Tibial artery (tissue), 4 donors: ENCODE measurements at regions not wholly inside any gene's neighbourhood (a gene's known extent, or its start where the extent isn't known, plus 50 kb on each side); places are given as distances from the start of the nearest gene placed in this dataset.

Experiments
- DNase-seq, 2 donors: peaks; one replicate each; pipeline ENCODE4 v3.0.0-alpha.2; 2019
- H3K27ac ChIP-seq, 2 donors: fragments of 200-600 bp; sonication (generic) in 1 of 2; 1 replicate in 1 of 2; 2 replicates in 1 of 2; pipeline ENCODE4 v1.5.1; 2018 to 2019; ENCODE audit warnings: mild to moderate bottlenecking in 1 of 2
- H3K27me3 ChIP-seq, 2 donors: fragments of 200-600 bp; sonication (generic) in 1 of 2; one replicate each; pipeline versions ENCODE4 v1.5.1 to v1.6.0; 2016 to 2019
- H3K36me3 ChIP-seq, 3 donors: fragments of 200-600 bp; sonication (generic) in 2 of 3; one replicate each; pipeline ENCODE4 v1.5.1; 2016 to 2019; ENCODE audit warnings: mild to moderate bottlenecking in 2 of 3
- H3K4me1 ChIP-seq, 4 donors: fragments of 200-600 bp; sonication (generic) in 2 of 4; 1 replicate in 3 of 4; 2 replicates in 1 of 4; pipeline ENCODE4 v1.5.1; 2016 to 2019
- H3K4me3 ChIP-seq, 2 donors: fragments of 200-600 bp; sonication (generic) in 1 of 2; 1 replicate in 1 of 2; 2 replicates in 1 of 2; pipeline ENCODE4 v1.5.1; 2018 to 2019; ENCODE audit warnings: mild to moderate bottlenecking in 2 of 2
- H3K9me3 ChIP-seq, 3 donors: fragments of 200-600 bp; sonication (generic) in 1 of 3; one replicate each; pipeline ENCODE4 v1.5.1; 2016 to 2019
- CTCF ChIP-seq, 2 experiments: fragments of 200-600 bp in 1 of 2; fragments of 450-650 bp in 1 of 2; IDR thresholded peaks; one replicate each; pipeline ENCODE4 v1.5.1; 2017 to 2019; ENCODE audit warnings: antibody characterized with exemption in 2 of 2, mild to moderate bottlenecking in 1 of 2, moderate library complexity in 1 of 2
- intact Hi-C: fragments of 100-400 bp; cut with DNase I; formaldehyde crosslinking; loops from one replicate; pipeline ENCODE4 v1.15.0; 2023; ENCODE audit warnings: low total_unique reads

GRCh38 chr4:183773790-183774189 lies 114.7 kb downstream of the TRAPPC11 start:
- H3K4me3 ChIP-seq: no peak overlapping the region
- no peak overlapping the region for H3K27ac ChIP-seq
- no peaks in the 10 kb centered on the region for H3K27me3 ChIP-seq
- H3K9me3 ChIP-seq: no peaks in the 10 kb centered on the region
- no peaks in the 10 kb centered on the region for H3K4me1 ChIP-seq
- no peak for DNase-seq
- H3K36me3 ChIP-seq: no peaks in the 10 kb centered on the region
- intact Hi-C loops: no loop called here
- TF ChIP-seq CTCF (IDR thresholded peaks at IDR 0.05): no peak

- H3K27me3 ChIP-seq: no peaks in the 10 kb centered on the region
- DNase-seq: no peak
- no peaks in the 10 kb centered on the region for H3K4me1 ChIP-seq
- no peaks in the 10 kb centered on the region for H3K36me3 ChIP-seq
- intact Hi-C loops: no loop called here
- no peak overlapping the region for H3K4me3 ChIP-seq
- no peaks in the 10 kb centered on the region for H3K9me3 ChIP-seq
- no peak overlapping the region for H3K27ac ChIP-seq
- no peak for TF ChIP-seq CTCF (IDR thresholded peaks at IDR 0.05)
These were observed 121.8 kb upstream of the STOX2 start for GRCh38 chr4:183783306-183783705.

GRCh38 chr4:183783991-183784553 lies 121.0 kb upstream of the STOX2 start:
- H3K4me1 ChIP-seq: no peaks in the 10 kb centered on the region
- no peak overlapping the region for H3K27ac ChIP-seq
- TF ChIP-seq CTCF (IDR thresholded peaks at IDR 0.05): no peak
- H3K4me3 ChIP-seq: no peak overlapping the region
- H3K9me3 ChIP-seq: no peaks in the 10 kb centered on the region
- H3K27me3 ChIP-seq: no peaks in the 10 kb centered on the region
- H3K36me3 ChIP-seq: no peaks in the 10 kb centered on the region
- peak in 1 of 2 donors; percentile 50 for DNase-seq
- intact Hi-C loops: no loop called here

GRCh38 chr4:183788308-183788905 lies 116.7 kb upstream of the STOX2 start:
- Histone ChIP-seq H3K27me3 (no peaks in the 10 kb centered on the region), H3K36me3 (no peaks in the 10 kb centered on the region), H3K9me3 (peaks cover 0 to 7% (median 7%) of the 10 kb centered on the region in 3 donors), H3K4me1 (no peaks in the 10 kb centered on the region), H3K27ac (no peak overlapping the region), H3K4me3 (no peak overlapping the region)
- intact Hi-C loops: no loop called here
- no peak for DNase-seq
- TF ChIP-seq CTCF (IDR thresholded peaks at IDR 0.05): no peak

GRCh38 chr4:183789657-183790056 lies 115.5 kb upstream of the STOX2 start:
- DNase-seq: no peak
- Histone ChIP-seq H3K36me3 (no peaks in the 10 kb centered on the region), H3K9me3 (peaks cover 0 to 15% (median 14%) of the 10 kb centered on the region in 3 donors), H3K4me1 (no peaks in the 10 kb centered on the region), H3K27me3 (no peaks in the 10 kb centered on the region), H3K4me3 (no peak overlapping the region), H3K27ac (no peak overlapping the region)
- intact Hi-C loops: no loop called here
- no peak for TF ChIP-seq CTCF (IDR thresholded peaks at IDR 0.05)
